GM10266 (cell line): ENCODE measurements at regions not wholly inside any gene's neighbourhood (a gene's known extent, or its start where the extent isn't known, plus 50 kb on each side); places are given as distances from the start of the nearest gene placed in this dataset.

Experiments
- DNase-seq: peaks from one replicate; pipeline ENCODE4 v3.0.0; 2012; ENCODE audit errors: extremely low spot score
- CTCF ChIP-seq: IDR thresholded peaks from 2 replicates; pipeline ENCODE4 v1.5.1; 2012; ENCODE audit warnings: mild to moderate bottlenecking, low read depth; ENCODE audit not compliant: control insufficient read depth, insufficient read depth; ENCODE audit errors: missing control alignments

GRCh38 chr5:60257596-60258271 lies 364.2 kb upstream of the PDE4D start:
- DNase-seq, result no peak
- no peak for TF ChIP-seq CTCF

GRCh38 chr5:60256546-60256945 lies 363.0 kb upstream of the PDE4D start:
- no peak for TF ChIP-seq CTCF
- no peak for DNase-seq

- peak; percentile 4 for DNase-seq
- TF ChIP-seq CTCF, result no peak
Measured at GRCh38 chr5:60248901-60249300, 355.4 kb upstream of the PDE4D start.

- no peak for TF ChIP-seq CTCF
- no peak for DNase-seq
Measured at GRCh38 chr5:60243713-60244112, 350.2 kb upstream of the PDE4D start.

- TF ChIP-seq CTCF, result no peak
Measured at GRCh38 chr5:60232036-60232795, 338.7 kb upstream of the PDE4D start.

GRCh38 chr5:60230456-60230855 lies 336.9 kb upstream of the PDE4D start:
- no peak for TF ChIP-seq CTCF
- no peak for DNase-seq

More at GRCh38 chr5:60232036-60232795, 338.7 kb upstream of the PDE4D start:
- no peak for DNase-seq

GRCh38 chr5:60229691-60230185 lies 336.2 kb upstream of the PDE4D start:
- no peak for DNase-seq
- no peak for TF ChIP-seq CTCF
